Globus pallidus (tissue), 1 donor: ENCODE measurements at regions not wholly inside any gene's neighbourhood (a gene's known extent, or its start where the extent isn't known, plus 50 kb on each side); places are given as distances from the start of the nearest gene placed in this dataset.
"Not testable (repeated sequence)": the region's sequence is repeated elsewhere in the genome, so short reads cannot be mapped to it uniquely, and the experiment has no call there.

ENCODE experiments used
- DNase-seq: peaks from one replicate; pipeline ENCODE4 v3.0.0-alpha.2; 2015; ENCODE audit warnings: low spot score

- DNase-seq = no peak
Measured at GRCh38 chr10:27344568-27345454, 104.2 kb upstream of the ACBD5 start.

DNA sequence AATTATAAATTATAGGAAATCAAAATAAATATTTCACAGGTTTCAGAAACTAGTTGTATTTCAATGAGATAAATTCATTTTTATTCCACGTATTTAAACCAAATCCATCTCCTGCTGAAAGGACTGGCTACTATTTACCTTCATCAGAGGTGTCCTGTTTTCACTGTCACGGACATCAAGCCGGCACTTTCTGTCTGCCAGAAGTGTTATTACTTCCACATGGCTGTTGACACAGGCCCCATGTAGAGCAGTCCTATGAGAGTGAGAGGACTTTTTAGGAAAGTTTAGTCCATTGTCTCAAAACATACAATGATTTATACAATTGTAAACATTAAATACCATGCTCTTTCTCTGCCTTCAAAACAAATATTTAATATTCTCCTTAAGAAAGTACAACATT, 100.4 kb upstream of the ACBD5 start:
- no peak for DNase-seq

DNA sequence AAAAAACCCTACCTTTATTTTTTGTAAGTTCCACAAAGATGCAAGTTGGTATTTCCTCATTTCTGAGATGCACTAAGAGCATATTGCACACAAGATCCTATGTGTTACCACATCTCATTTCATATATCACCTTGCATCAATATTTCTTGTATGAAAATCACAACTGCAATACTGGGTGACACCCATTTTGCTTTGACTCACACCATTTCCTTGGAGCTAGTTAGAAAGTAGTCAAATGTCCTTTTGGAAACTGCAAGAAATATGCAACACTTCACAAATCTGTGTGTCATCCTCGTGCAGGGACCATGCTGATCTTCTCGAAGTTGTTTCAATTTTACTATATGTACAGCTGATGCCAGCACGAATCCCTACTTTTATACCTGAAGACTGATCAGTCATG, 94.6 kb upstream of the ACBD5 start:
- not testable (repeated sequence) for DNase-seq

DNA sequence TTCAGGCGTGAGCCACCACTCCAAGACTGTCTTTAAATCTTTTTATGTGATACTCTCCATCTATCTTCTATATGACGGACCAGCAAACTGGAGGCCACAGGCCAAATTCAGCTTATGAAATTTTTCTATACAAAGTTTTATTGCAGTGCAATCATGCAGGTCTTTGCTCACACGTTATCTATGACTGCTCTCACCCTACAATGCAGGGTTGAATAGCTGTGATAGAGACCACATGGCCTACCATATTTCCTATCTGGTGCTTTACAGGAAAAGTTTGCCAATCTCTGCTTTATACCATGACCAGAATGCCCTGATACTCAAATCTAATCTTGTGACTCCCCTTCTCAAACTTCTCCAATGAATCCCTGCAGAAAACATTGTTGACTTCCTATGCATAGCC, 89.5 kb upstream of the ACBD5 start:
- no peak for DNase-seq

DNA sequence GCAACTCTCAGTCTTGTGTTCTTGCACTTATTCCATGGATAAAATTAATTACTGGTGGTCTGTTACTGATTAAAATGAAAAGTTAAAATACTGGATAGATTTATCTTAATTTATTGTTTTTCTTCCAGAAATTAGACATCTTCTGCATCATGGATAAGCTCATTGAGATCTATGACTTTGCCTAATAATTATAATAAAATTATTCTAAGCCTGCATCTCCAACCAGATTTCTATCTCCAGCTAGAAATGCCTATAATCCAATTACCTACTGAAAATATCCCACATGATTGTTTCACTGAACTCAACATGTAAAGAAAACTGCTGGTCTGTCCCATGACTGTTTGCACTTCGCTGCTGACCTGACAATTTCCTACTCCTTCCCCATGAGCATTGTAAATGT, 88.3 kb upstream of the ACBD5 start:
- no peak for DNase-seq

DNA sequence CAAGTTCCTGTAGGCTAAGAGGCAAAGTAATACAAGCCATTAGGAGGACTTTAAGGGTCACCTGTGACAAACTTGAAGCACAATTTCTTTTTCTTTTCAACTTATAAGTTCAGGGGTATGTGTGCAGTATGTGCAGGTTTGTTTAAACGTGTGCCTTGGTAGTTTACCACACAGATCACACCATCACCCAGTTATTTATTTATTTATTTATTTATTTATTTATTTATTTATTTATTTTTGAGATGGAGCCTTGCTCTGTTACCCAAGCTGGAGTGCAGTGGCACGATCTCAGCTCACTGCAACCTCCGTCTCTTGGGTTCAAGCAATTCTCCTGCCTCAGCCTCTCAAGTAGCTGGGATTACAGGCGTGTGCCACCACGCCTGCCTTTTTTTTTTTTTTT, 86.2 kb upstream of the ACBD5 start:
- DNase-seq = not testable (repeated sequence)

GRCh38 chr10:27319752-27320431, 79.3 kb upstream of the ACBD5 start:
- peak; percentile 27 for DNase-seq

- DNase-seq = not testable (repeated sequence)
Measured at GRCh38 chr10:27319139-27319538, 78.5 kb upstream of the ACBD5 start.

DNA sequence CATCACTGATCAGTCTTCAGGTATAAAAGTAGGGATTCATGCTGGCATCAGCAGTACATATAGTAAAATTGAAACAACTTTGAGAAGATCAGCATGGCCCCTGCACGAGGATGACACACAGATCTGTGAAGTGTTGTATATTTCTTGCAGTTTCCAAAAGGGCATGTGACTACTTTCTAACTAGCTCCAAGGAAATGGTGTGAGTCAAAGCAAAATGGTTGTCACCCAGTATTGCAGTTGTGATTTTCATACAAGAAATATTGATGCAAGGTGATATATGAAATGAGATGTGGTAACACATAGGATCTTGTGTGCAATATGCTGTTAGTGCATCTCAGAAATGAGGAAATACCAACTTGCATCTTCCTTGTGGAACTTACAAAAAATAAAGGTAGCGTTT, 74.5 kb upstream of the ACBD5 start:
- not testable (repeated sequence) for DNase-seq

GRCh38 chr10:27313586-27313985, 73.0 kb upstream of the ACBD5 start:
- not testable (repeated sequence) for DNase-seq

DNA sequence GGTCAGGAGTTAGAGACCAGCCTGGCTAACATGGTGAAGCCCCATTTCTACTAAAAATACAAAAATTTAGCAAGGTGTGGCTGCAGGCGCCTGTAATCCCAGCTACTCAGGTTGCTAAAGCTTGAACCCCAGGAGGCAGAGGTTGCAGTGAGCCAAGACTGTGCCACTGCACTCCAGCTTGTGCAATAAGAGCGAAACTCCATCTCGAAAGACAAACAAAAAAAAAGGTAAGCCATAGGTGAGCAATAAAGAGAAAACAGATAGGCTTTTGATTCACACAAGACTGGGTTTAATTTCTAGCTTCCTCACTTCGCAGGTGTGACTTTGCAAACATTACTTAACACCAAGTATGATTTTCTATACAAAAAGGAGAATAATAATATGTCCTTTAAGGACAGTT, 72.3 kb upstream of the ACBD5 start:
- DNase-seq = no peak

GRCh38 chr10:27311809-27312208, 71.2 kb upstream of the ACBD5 start:
- DNase-seq = not testable (repeated sequence)

GRCh38 chr10:27298522-27298850, 57.9 kb upstream of the ACBD5 start:
- DNase-seq = not testable (repeated sequence)

DNA sequence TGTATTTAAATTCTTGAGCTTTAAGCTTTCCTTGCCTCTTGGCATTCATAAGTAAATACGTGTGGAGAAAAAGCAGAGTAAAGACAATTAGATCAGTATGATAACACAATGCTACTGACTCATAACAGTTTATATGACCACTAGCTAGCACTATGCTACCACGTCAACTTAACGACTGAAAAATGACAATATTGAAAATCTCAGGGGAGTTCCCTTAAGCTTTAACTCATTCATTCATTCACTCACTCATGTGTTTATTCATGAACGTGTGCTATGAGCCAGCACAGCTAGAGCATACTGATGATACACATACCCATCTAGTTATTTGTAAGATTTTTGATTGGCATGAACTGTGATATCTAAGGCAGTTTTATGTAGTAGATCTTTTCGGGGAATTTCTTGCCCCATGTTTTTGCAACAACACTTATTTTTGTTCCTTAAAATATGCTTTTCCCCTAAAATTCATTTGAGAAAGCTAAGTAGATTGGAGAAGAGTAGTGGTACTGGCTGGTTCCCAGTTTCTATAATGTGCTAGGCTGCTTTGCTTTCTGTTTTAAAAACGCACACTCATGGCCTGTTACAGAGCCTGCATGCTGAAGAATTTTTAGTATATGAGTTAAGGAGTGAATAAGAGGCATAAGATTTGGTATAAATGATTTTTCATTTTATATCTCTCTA, 57.4 kb upstream of the ACBD5 start:
- no peak for DNase-seq

GRCh38 chr10:27296285-27296684, 55.7 kb upstream of the ACBD5 start:
- not testable (repeated sequence) for DNase-seq

DNA sequence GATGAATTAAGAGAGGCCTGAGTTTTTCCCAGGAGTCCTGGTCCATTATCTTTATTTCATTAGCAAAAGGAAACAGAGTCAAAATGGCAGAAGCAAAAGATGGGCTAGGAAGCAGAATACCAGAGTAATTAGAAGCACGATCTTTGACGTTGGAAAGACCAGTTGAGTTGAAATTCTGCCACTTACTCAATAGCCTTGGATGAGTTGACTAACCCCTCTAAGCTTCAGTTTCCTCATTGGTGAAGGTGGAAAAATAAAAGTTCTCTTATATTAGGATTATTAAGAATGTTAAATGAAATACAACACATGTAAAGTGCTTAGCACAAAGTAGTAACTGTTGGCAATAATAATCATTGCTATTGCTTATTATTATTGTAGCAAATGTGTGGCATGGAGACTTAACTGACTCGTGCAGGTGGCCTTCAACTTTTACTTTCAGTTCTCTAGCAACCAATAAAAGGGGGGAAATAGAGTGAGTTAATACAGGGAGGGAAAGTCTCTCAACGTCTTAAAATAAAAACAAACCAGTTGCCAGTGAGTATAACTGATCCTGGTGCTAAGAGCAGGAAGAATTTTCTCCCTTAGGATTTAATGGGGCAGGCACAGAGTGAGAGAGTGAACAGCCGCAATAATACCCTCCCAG, 50.8 kb upstream of the ACBD5 start:
- not testable (repeated sequence) for DNase-seq
